Neural progenitor cell (in vitro differentiated cells): ENCODE measurements at regions not wholly inside any gene's neighbourhood (a gene's known extent, or its start where the extent isn't known, plus 50 kb on each side); places are given as distances from the start of the nearest gene placed in this dataset.

Source experiments
- CTCF ChIP-seq: fragments of 200-600 bp; sonication (generic); IDR thresholded peaks from 2 replicates; pipeline ENCODE4 v1.5.1; 2017; ENCODE audit warnings: antibody characterized with exemption, mild to moderate bottlenecking
- EZH2 ChIP-seq: fragments of 200-600 bp; sonication (generic); IDR thresholded peaks from 2 replicates; pipeline ENCODE4 v1.6.1; 2017; ENCODE audit warnings: antibody characterized with exemption, mild to moderate bottlenecking, moderate library complexity
- EZH2phosphoT487 ChIP-seq: fragments of 200-600 bp; sonication (generic); IDR thresholded peaks from 2 replicates; pipeline ENCODE4 v1.6.1; 2017; ENCODE audit warnings: antibody characterized with exemption

DNA sequence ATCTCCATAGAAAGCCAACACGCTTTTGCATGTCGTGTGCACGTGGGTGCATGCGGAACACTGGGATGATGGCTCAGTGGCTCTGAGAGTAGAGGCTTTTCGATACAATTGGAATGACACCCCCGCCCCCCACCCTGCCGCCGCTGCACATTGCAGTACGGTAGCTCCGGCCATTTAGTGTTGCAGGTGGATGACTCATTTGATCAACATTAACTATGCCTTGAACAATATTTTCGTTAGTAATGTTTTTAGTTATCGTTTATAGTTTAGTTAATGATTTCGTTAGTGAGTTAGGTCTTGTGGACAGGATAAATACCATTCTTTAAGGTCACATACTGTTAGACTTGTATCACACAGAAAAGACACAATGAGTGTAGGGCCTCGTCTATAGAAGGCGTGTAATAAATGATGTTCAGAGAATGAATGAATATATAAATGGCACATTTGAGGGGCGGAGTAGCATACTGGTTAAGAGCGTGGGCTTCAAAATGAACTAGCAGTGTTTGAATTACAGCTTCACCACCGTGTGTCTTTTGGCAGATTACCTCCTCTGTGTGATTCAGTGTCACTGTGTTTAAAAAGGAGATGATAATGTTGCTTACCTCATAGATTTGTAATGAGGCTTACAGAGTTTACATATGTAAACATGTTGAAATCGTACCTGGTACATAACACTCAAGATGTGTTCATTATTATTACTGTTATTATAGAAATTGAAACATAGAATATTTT is 67.2 kb upstream of the TENM3 start:
- TF ChIP-seq CTCF (no peak), EZH2 (no peak), EZH2phosphoT487 (no peak)
